OCI-LY1 (cell line): ENCODE measurements at regions not wholly inside any gene's neighbourhood (a gene's known extent, or its start where the extent isn't known, plus 50 kb on each side); places are given as distances from the start of the nearest gene placed in this dataset.

ENCODE experiments used
- CTCF ChIP-seq: fragments of 200-600 bp; sonication (generic), shearing (Covaris generic); IDR thresholded peaks from 2 replicates; pipeline ENCODE4 v1.5.1; 2017; ENCODE audit warnings: mild to moderate bottlenecking, antibody characterized with exemption, low read length, moderate library complexity, mixed read lengths
- EZH2 ChIP-seq: fragments of 200-600 bp; sonication (generic), shearing (Covaris generic); IDR thresholded peaks from 2 replicates; pipeline ENCODE4 v1.8.0; 2017; ENCODE audit warnings: borderline replicate concordance, mixed run types, mild to moderate bottlenecking, antibody characterized with exemption, low read length, moderate library complexity, mixed read lengths

- no peak for TF ChIP-seq CTCF
- TF ChIP-seq EZH2: no peak
Measured at GRCh38 chr5:174187481-174187880, 142.0 kb downstream of the NSG2 start.
